ENCODE measurements at regions not wholly inside any gene's neighbourhood (a gene's known extent, or its start where the extent isn't known, plus 50 kb on each side); places are given as distances from the start of the nearest gene placed in this dataset.
A peak's percentile ranks its signal among the peaks of the same experiment; 100 is the strongest.

- intact Hi-C loops (cut with micrococcal nuclease) = no loop called here
- no peak for ATAC-seq
Observed at GRCh38 chr1:238318294-238319110, 427.8 kb upstream of the ZP4 start.

GRCh38 chr1:238312969-238313368 lies 422.2 kb upstream of the ZP4 start:
- no peak for DNase-seq
- no peak for ATAC-seq
- intact Hi-C loops (cut with micrococcal nuclease) = no loop called here

More at GRCh38 chr1:238318294-238319110, 427.8 kb upstream of the ZP4 start:
- DNase-seq = no peak

- no peak for ATAC-seq
- intact Hi-C loops (cut with micrococcal nuclease) = no loop called here
Observed at GRCh38 chr1:238306411-238306810, 415.7 kb upstream of the ZP4 start.

GRCh38 chr1:238302646-238303045 lies 411.9 kb upstream of the ZP4 start:
- ATAC-seq (no peak), DNase-seq (no peak)
- intact Hi-C loops (cut with micrococcal nuclease) = no loop called here

More at GRCh38 chr1:238306411-238306810, 415.7 kb upstream of the ZP4 start:
- no peak for DNase-seq

GRCh38 chr1:238296371-238296770 lies 405.6 kb upstream of the ZP4 start:
- DNase-seq (no peak), ATAC-seq (no peak)
- intact Hi-C loops (cut with micrococcal nuclease) = no loop called here

GRCh38 chr1:238293075-238293474 lies 402.4 kb upstream of the ZP4 start:
- ATAC-seq = no peak
- no peak for DNase-seq
- intact Hi-C loops (cut with micrococcal nuclease) = no loop called here

GRCh38 chr1:238281418-238281817 lies 390.7 kb upstream of the ZP4 start:
- DNase-seq = no peak
- no peak for ATAC-seq
- intact Hi-C loops (cut with micrococcal nuclease) = no loop called here

- peak; percentile 63 for ATAC-seq
- intact Hi-C loops (cut with micrococcal nuclease) = no loop called here
Observed at GRCh38 chr1:238279694-238280380, 389.1 kb upstream of the ZP4 start.

GRCh38 chr1:238272145-238272544 lies 381.4 kb upstream of the ZP4 start:
- DNase-seq = no peak
- intact Hi-C loops (cut with micrococcal nuclease) = no loop called here
- ATAC-seq = no peak

More at GRCh38 chr1:238279694-238280380, 389.1 kb upstream of the ZP4 start:
- no peak for DNase-seq

- intact Hi-C loops (cut with micrococcal nuclease) = no loop called here
- ATAC-seq (no peak), DNase-seq (no peak)
Observed at GRCh38 chr1:238265866-238266265, 375.1 kb upstream of the ZP4 start.

GRCh38 chr1:238264951-238265350 lies 374.2 kb upstream of the ZP4 start:
- intact Hi-C loops (cut with micrococcal nuclease) = no loop called here
- DNase-seq = no peak
- no peak for ATAC-seq

- DNase-seq (no peak), ATAC-seq (no peak)
- intact Hi-C loops (cut with micrococcal nuclease) = no loop called here
Observed at GRCh38 chr1:238258510-238258909, 367.8 kb upstream of the ZP4 start.

GRCh38 chr1:238257018-238257621 lies 366.4 kb upstream of the ZP4 start:
- DNase-seq = no peak
- intact Hi-C loops (cut with micrococcal nuclease) = no loop called here
- ATAC-seq = no peak

GRCh38 chr1:238254935-238255334 lies 364.2 kb upstream of the ZP4 start:
- intact Hi-C loops (cut with micrococcal nuclease) = no loop called here
- ATAC-seq = no peak
- no peak for DNase-seq

GRCh38 chr1:238252033-238252802 lies 361.5 kb upstream of the ZP4 start:
- intact Hi-C loops (cut with micrococcal nuclease) = no loop called here
- ATAC-seq (no peak), DNase-seq (peak; percentile 46)

- intact Hi-C loops (cut with micrococcal nuclease) = no loop called here
- DNase-seq = no peak
- ATAC-seq = no peak
Observed at GRCh38 chr1:238248356-238248755, 357.6 kb upstream of the ZP4 start.

GRCh38 chr1:238242181-238242580 lies 351.5 kb upstream of the ZP4 start:
- DNase-seq (no peak), ATAC-seq (no peak)
- intact Hi-C loops (cut with micrococcal nuclease) = no loop called here

GRCh38 chr1:238241607-238242006 lies 350.9 kb upstream of the ZP4 start:
- DNase-seq (no peak), ATAC-seq (no peak)
- intact Hi-C loops (cut with micrococcal nuclease) = no loop called here

- intact Hi-C loops (cut with micrococcal nuclease) = no loop called here
Observed at GRCh38 chr1:238239343-238239742, 348.6 kb upstream of the ZP4 start.

GRCh38 chr1:238233966-238234365 lies 343.2 kb upstream of the ZP4 start:
- ATAC-seq = no peak
- DNase-seq = no peak
- intact Hi-C loops (cut with micrococcal nuclease) = no loop called here

More at GRCh38 chr1:238239343-238239742, 348.6 kb upstream of the ZP4 start:
- ATAC-seq (no peak), DNase-seq (no peak)

Data from left ventricle myocardium superior (tissue), 1 donor.